GM21619 (cell line): ENCODE measurements at regions not wholly inside any gene's neighbourhood (a gene's known extent, or its start where the extent isn't known, plus 50 kb on each side); places are given as distances from the start of the nearest gene placed in this dataset.
"Not testable (repeated sequence)": the region's sequence is repeated elsewhere in the genome, so short reads cannot be mapped to it uniquely, and the experiment has no call there.

Experiments
- ATAC-seq: cut with Tn5 transposase; IDR thresholded peaks from one replicate; pipeline ENCODE4 v1.9.1; 2021; ENCODE audit not compliant: unreplicated experiment

GRCh38 chr5:159680095-159680494 is 236.2 kb upstream of the ADRA1B start:
- no peak for ATAC-seq

GRCh38 chr5:159681661-159682060 is 234.6 kb upstream of the ADRA1B start:
- ATAC-seq = no peak

- no peak for ATAC-seq
Measured at GRCh38 chr5:159682623-159683022, 233.7 kb upstream of the ADRA1B start.

GRCh38 chr5:159687892-159688291 is 228.4 kb upstream of the ADRA1B start:
- not testable (repeated sequence) for ATAC-seq

GRCh38 chr5:159695741-159696294 is 220.5 kb upstream of the ADRA1B start:
- no peak for ATAC-seq

- ATAC-seq = no peak
Measured at GRCh38 chr5:159697530-159697929, 218.8 kb upstream of the ADRA1B start.

GRCh38 chr5:159698322-159698721 is 218.0 kb upstream of the ADRA1B start:
- ATAC-seq = no peak

GRCh38 chr5:159700016-159700415 is 216.3 kb upstream of the ADRA1B start:
- ATAC-seq = no peak

- ATAC-seq = no peak
Measured at GRCh38 chr5:159702301-159702700, 214.0 kb upstream of the ADRA1B start.

- ATAC-seq = no peak
Measured at GRCh38 chr5:159702826-159703225, 213.5 kb upstream of the ADRA1B start.

- ATAC-seq = no peak
Measured at GRCh38 chr5:159704160-159704559, 212.1 kb upstream of the ADRA1B start.

- no peak for ATAC-seq
Measured at GRCh38 chr5:159705948-159706347, 210.3 kb upstream of the ADRA1B start.

GRCh38 chr5:159708090-159708489 is 208.2 kb upstream of the ADRA1B start:
- no peak for ATAC-seq

GRCh38 chr5:159712672-159713071 is 203.6 kb upstream of the ADRA1B start:
- ATAC-seq = no peak

- ATAC-seq = no peak
Measured at GRCh38 chr5:159713254-159713653, 203.0 kb upstream of the ADRA1B start.

- ATAC-seq = no peak
Measured at GRCh38 chr5:159713773-159714172, 202.5 kb upstream of the ADRA1B start.

- ATAC-seq = no peak
Measured at GRCh38 chr5:159725475-159725874, 190.8 kb upstream of the ADRA1B start.

- no peak for ATAC-seq
Measured at GRCh38 chr5:159727167-159727566, 189.1 kb upstream of the ADRA1B start.

- no peak for ATAC-seq
Measured at GRCh38 chr5:159730285-159730684, 186.0 kb upstream of the ADRA1B start.

GRCh38 chr5:159732220-159732619 is 184.1 kb upstream of the ADRA1B start:
- no peak for ATAC-seq

- ATAC-seq = peak; percentile 48
Measured at GRCh38 chr5:159734366-159734765, 181.9 kb upstream of the ADRA1B start.

- ATAC-seq = no peak
Measured at GRCh38 chr5:159735036-159735435, 181.2 kb upstream of the ADRA1B start.
